ENCODE measurements at regions not wholly inside any gene's neighbourhood (a gene's known extent, or its start where the extent isn't known, plus 50 kb on each side); places are given as distances from the start of the nearest gene placed in this dataset.

GRCh38 chr6:22418714-22419113 lies 121.9 kb upstream of the PRL start:
- TF ChIP-seq EZH2 (IDR thresholded peaks at IDR 0.05; ENCODE audit: low read length) (no peak), CTCF (optimal IDR thresholded peaks at IDR 0.05 in 1 of 3, IDR thresholded peaks at IDR 0.05 in 1 of 3, conservative IDR thresholded peaks at IDR 0.05 in 1 of 3; ENCODE audit: extremely low read depth in 1 of 3, insufficient read depth in 2 of 3, low read length in 3 of 3) (no peak)
